Omental fat pad (tissue), 3 donors: ENCODE measurements at regions not wholly inside any gene's neighbourhood (a gene's known extent, or its start where the extent isn't known, plus 50 kb on each side); places are given as distances from the start of the nearest gene placed in this dataset.

Experiments used
- ATAC-seq: fragments of 150-250 bp; one replicate; pipeline ENCODE4 v1.9.1; 2016; ENCODE audit warnings: mild to moderate bottlenecking, moderate library complexity; ENCODE audit not compliant: low FRiP score
- DNase-seq: peaks from one replicate; pipeline ENCODE4 v3.0.0-alpha.2; 2019; ENCODE audit warnings: low spot score
- TF ChIP-seq, protein P1 (sequence below), 3 donors: fragments of 450-650 bp; IDR thresholded peaks; one replicate each; pipeline ENCODE4 v1.5.1; 2016 to 2017; ENCODE audit warnings: antibody characterized with exemption in 3 of 3, mild to moderate bottlenecking in 3 of 3, moderate library complexity in 2 of 3

GRCh38 chr1:191086910-191087309, 609.2 kb upstream of the BRINP3 start:
- DNase-seq = no peak
- ATAC-seq = no peak
- TF ChIP-seq, protein P1, sequence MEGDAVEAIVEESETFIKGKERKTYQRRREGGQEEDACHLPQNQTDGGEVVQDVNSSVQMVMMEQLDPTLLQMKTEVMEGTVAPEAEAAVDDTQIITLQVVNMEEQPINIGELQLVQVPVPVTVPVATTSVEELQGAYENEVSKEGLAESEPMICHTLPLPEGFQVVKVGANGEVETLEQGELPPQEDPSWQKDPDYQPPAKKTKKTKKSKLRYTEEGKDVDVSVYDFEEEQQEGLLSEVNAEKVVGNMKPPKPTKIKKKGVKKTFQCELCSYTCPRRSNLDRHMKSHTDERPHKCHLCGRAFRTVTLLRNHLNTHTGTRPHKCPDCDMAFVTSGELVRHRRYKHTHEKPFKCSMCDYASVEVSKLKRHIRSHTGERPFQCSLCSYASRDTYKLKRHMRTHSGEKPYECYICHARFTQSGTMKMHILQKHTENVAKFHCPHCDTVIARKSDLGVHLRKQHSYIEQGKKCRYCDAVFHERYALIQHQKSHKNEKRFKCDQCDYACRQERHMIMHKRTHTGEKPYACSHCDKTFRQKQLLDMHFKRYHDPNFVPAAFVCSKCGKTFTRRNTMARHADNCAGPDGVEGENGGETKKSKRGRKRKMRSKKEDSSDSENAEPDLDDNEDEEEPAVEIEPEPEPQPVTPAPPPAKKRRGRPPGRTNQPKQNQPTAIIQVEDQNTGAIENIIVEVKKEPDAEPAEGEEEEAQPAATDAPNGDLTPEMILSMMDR (IDR thresholded peaks at IDR 0.05) = no peak

- ATAC-seq (no peak), DNase-seq (no peak)
- TF ChIP-seq, protein P1 (IDR thresholded peaks at IDR 0.05) = no peak
Measured at GRCh38 chr1:191096405-191096804, 618.7 kb upstream of the BRINP3 start.

- DNase-seq (no peak), ATAC-seq (no peak)
- TF ChIP-seq, protein P1 (IDR thresholded peaks at IDR 0.05) = no peak
Measured at GRCh38 chr1:191099696-191100095, 622.0 kb upstream of the BRINP3 start.

- TF ChIP-seq, protein P1 (IDR thresholded peaks at IDR 0.05) = no peak
Measured at GRCh38 chr1:191101960-191102359, 624.3 kb upstream of the BRINP3 start.

DNA sequence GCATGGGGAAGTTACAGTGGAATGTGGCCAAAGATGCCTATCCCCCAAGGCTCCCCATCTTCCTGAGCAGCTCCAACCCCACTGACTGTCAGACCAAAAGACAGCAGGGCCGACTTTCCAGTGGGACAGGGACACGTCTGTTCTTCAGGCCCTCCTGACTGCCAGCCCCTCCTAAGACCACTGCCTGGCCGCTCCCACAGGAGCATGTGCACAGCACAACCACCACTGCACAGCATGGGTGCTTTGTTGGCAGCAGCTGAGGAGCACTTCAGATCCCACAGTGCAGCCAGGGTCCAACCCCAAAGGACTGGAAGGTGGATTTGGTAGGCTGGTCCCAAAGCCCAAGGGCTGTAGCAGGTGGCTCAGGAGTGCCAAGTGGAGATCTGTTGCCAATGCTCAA, 648.3 kb upstream of the BRINP3 start:
- ATAC-seq (peak; percentile 32), DNase-seq (no peak)
- TF ChIP-seq, protein P1 (IDR thresholded peaks at IDR 0.05) = no peak

More at GRCh38 chr1:191101960-191102359, 624.3 kb upstream of the BRINP3 start:
- ATAC-seq (no peak), DNase-seq (no peak)

GRCh38 chr1:191134796-191135195, 657.1 kb upstream of the BRINP3 start:
- TF ChIP-seq, protein P1 (IDR thresholded peaks at IDR 0.05) = no peak
- no peak for DNase-seq

GRCh38 chr1:191140038-191140437, 662.4 kb upstream of the BRINP3 start:
- DNase-seq = no peak
- no peak for ATAC-seq
- TF ChIP-seq, protein P1 (IDR thresholded peaks at IDR 0.05) = no peak

More at GRCh38 chr1:191134796-191135195, 657.1 kb upstream of the BRINP3 start:
- no peak for ATAC-seq
